Mammary epithelial cell (primary cell): ENCODE measurements at regions not wholly inside any gene's neighbourhood (a gene's known extent, or its start where the extent isn't known, plus 50 kb on each side); places are given as distances from the start of the nearest gene placed in this dataset.

ENCODE experiments used
- CTCF ChIP-seq, 2 donors: IDR thresholded peaks in 1 of 2; conservative IDR thresholded peaks in 1 of 2; 2 replicates each; pipeline ENCODE4 v1.5.1; 2011 to 2012; ENCODE audit warnings: inconsistent platforms in 2 of 2, low read length in 2 of 2, mild to moderate bottlenecking in 2 of 2, control low read depth in 1 of 2, low read depth in 1 of 2; ENCODE audit not compliant: insufficient read depth in 1 of 2; ENCODE audit errors: extremely low read depth in 1 of 2
- EZH2 ChIP-seq: IDR thresholded peaks from 2 replicates; pipeline ENCODE4 v1.6.1; 2012; ENCODE audit warnings: low read length, inconsistent platforms, borderline replicate concordance

DNA sequence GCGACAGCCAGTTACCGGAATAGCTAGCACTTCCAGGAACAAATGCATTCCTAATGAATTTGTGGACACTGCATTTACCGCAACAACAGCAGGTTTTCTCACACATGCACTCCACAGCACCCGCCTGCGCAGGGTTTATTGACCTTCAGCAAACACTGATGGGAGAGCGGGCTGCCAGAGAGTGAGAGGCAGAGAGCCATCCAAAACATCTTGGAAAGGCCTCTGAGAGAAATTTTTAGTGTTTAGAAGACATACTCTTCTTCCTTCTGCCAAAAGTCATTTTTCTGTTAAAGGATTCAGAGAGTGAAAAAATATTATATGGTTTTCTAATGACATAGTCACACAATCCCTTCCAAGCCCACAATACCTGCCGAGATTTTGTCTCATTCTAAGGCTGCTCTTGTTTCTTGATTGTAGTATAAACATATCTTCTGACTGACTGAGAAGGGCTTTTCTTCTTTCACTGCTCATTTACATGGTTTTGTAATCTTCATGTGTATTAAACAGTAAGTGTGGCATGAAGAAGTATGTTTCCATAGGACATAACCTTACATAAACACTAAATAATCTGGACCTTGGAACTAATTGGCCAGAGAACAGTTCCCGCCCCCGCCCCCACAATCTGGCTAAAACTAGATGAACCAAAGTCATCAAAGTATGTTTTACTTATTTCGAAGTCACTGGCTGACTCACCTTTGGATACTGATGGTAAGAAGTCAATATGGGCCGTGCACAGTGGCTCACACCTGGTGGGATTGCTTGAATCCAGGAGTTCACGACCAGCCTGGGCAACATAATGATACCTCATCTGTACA, 432.5 kb upstream of the MEF2C start:
- no peak for TF ChIP-seq CTCF (conservative IDR thresholded peaks at IDR 0.05 in 1 of 2, IDR thresholded peaks at IDR 0.05 in 1 of 2; ENCODE audit: extremely low read depth in 1 of 2, insufficient read depth in 1 of 2, low read depth in 1 of 2, low read length in 2 of 2)
- no peak for TF ChIP-seq EZH2
